ENCODE measurements at regions not wholly inside any gene's neighbourhood (a gene's known extent, or its start where the extent isn't known, plus 50 kb on each side); places are given as distances from the start of the nearest gene placed in this dataset.

GRCh38 chr2:136342138-136342537, 224.2 kb upstream of the CXCR4 start:
- DNase-seq (ENCODE audit: low read depth, low spot score): no peak
- in situ Hi-C loops (cut with HindIII; ENCODE audit: low sequenced_read_pairs): no loop called here
- H3K4me3 ChIP-seq (ENCODE audit: low read depth, low read length): no peak overlapping the region
- no peak for TF ChIP-seq CTCF (IDR thresholded peaks at IDR 0.05; ENCODE audit: low read depth, low read length)

- DNase-seq (ENCODE audit: low read depth, low spot score): no peak
- in situ Hi-C loops (cut with HindIII; ENCODE audit: low sequenced_read_pairs): no loop called here
Measured at GRCh38 chr2:136334967-136335366, 217.0 kb upstream of the CXCR4 start.

GRCh38 chr2:136332436-136333095, 214.6 kb upstream of the CXCR4 start:
- in situ Hi-C loops (cut with HindIII; ENCODE audit: low sequenced_read_pairs): no loop called here
- no peak overlapping the region for H3K4me3 ChIP-seq (ENCODE audit: low read depth, low read length)
- TF ChIP-seq CTCF (IDR thresholded peaks at IDR 0.05; ENCODE audit: low read depth, low read length): no peak
- DNase-seq (ENCODE audit: low read depth, low spot score): no peak

More at GRCh38 chr2:136334967-136335366, 217.0 kb upstream of the CXCR4 start:
- no peak overlapping the region for H3K4me3 ChIP-seq (ENCODE audit: low read depth, low read length)
- TF ChIP-seq CTCF (IDR thresholded peaks at IDR 0.05; ENCODE audit: low read depth, low read length): no peak

- TF ChIP-seq CTCF (IDR thresholded peaks at IDR 0.05; ENCODE audit: low read depth, low read length): no peak
- no peak for DNase-seq (ENCODE audit: low read depth, low spot score)
- in situ Hi-C loops (cut with HindIII; ENCODE audit: low sequenced_read_pairs): no loop called here
- H3K4me3 ChIP-seq (ENCODE audit: low read depth, low read length): no peak overlapping the region
Measured at GRCh38 chr2:136331226-136331625, 213.3 kb upstream of the CXCR4 start.

GRCh38 chr2:136328207-136328795, 210.4 kb upstream of the CXCR4 start:
- in situ Hi-C loops (cut with HindIII; ENCODE audit: low sequenced_read_pairs): no loop called here
- no peak overlapping the region for H3K4me3 ChIP-seq (ENCODE audit: low read depth, low read length)
- no peak for TF ChIP-seq CTCF (IDR thresholded peaks at IDR 0.05; ENCODE audit: low read depth, low read length)
- DNase-seq (ENCODE audit: low read depth, low spot score): no peak

GRCh38 chr2:136327162-136327852, 209.4 kb upstream of the CXCR4 start:
- H3K4me3 ChIP-seq (ENCODE audit: low read depth, low read length): no peak overlapping the region
- TF ChIP-seq CTCF (IDR thresholded peaks at IDR 0.05; ENCODE audit: low read depth, low read length): no peak
- in situ Hi-C loops (cut with HindIII; ENCODE audit: low sequenced_read_pairs): no loop called here
- DNase-seq (ENCODE audit: low read depth, low spot score): peak; percentile 4

Measured in astrocyte of the spinal cord (primary cell).